HEK293T (cell line): ENCODE measurements at regions not wholly inside any gene's neighbourhood (a gene's known extent, or its start where the extent isn't known, plus 50 kb on each side); places are given as distances from the start of the nearest gene placed in this dataset.
A peak's percentile ranks its signal among the peaks of the same experiment; 100 is the strongest.

Experiments used
- CTCF ChIA-PET: fragments of 350-600 bp; formaldehyde crosslinking; extraction: SDS; loops from one replicate; lab custom pipeline; 2021; ENCODE audit warnings: antibody characterized with exemption, inconsistent platforms; lab: Yijun Ruan, JAX
- POLR2A ChIA-PET: fragments of 350-600 bp; formaldehyde crosslinking; extraction: SDS; loops from one replicate; lab custom pipeline; 2020; ENCODE audit warnings: antibody characterized with exemption, inconsistent platforms; lab: Yijun Ruan, JAX
- DNase-seq: peaks from one replicate; pipeline ENCODE4 v3.0.0; 2012; ENCODE audit warnings: mixed read lengths; ENCODE audit errors: extremely low spot score
- ARNT ChIP-seq: fragments of 450-650 bp; IDR thresholded peaks from 2 replicates; pipeline ENCODE4 v1.6.1; 2017; ENCODE audit warnings: mild to moderate bottlenecking
- BHLHE40 ChIP-seq: fragments of 450-650 bp; IDR thresholded peaks from 2 replicates; pipeline ENCODE4 v1.6.1; 2016; ENCODE audit warnings: mild to moderate bottlenecking, moderate library complexity, borderline replicate concordance
- CTBP1 ChIP-seq: fragments of 450-650 bp; IDR thresholded peaks from 2 replicates; pipeline ENCODE4 v1.6.1; 2016; ENCODE audit warnings: borderline replicate concordance
- ELF4 ChIP-seq: fragments of 450-650 bp; IDR thresholded peaks from 2 replicates; pipeline ENCODE4 v1.6.1; 2017; ENCODE audit warnings: antibody characterized with exemption
- FOXA1 ChIP-seq: fragments of 450-650 bp; IDR thresholded peaks from 2 replicates; pipeline ENCODE4 v1.6.1; 2016; ENCODE audit warnings: mild to moderate bottlenecking
- FOXK2 ChIP-seq: fragments of 450-650 bp; IDR thresholded peaks from 2 replicates; pipeline ENCODE4 v1.6.1; 2016; ENCODE audit warnings: mild to moderate bottlenecking
- FOXM1 ChIP-seq: fragments of 450-650 bp; IDR thresholded peaks from 2 replicates; pipeline ENCODE4 v1.6.1; 2017; ENCODE audit warnings: mild to moderate bottlenecking, borderline replicate concordance
- HDGF ChIP-seq: fragments of 450-650 bp; IDR thresholded peaks from 2 replicates; pipeline ENCODE4 v1.6.1; 2017; ENCODE audit warnings: antibody characterized with exemption, borderline replicate concordance
- L3MBTL2 ChIP-seq: fragments of 450-650 bp; conservative IDR thresholded peaks from 2 replicates; pipeline ENCODE4 v1.6.1; 2016; ENCODE audit warnings: mild to moderate bottlenecking
- LEF1 ChIP-seq: fragments of 450-650 bp; IDR thresholded peaks from 2 replicates; pipeline ENCODE4 v1.6.1; 2017; ENCODE audit warnings: mild to moderate bottlenecking, borderline replicate concordance
- NFRKB ChIP-seq: fragments of 450-650 bp; IDR thresholded peaks from 2 replicates; pipeline ENCODE4 v1.6.1; 2016; ENCODE audit warnings: mild to moderate bottlenecking, moderate library complexity
- PKNOX1 ChIP-seq: fragments of 450-650 bp; IDR thresholded peaks from 2 replicates; pipeline ENCODE4 v1.6.1; 2016
- SP1 ChIP-seq: fragments of 450-650 bp; IDR thresholded peaks from 2 replicates; pipeline ENCODE4 v1.6.1; 2017
- SUZ12 ChIP-seq: fragments of 450-650 bp; IDR thresholded peaks from 2 replicates; pipeline ENCODE4 v1.6.1; 2016; ENCODE audit warnings: mild to moderate bottlenecking
- TARDBP ChIP-seq: fragments of 450-650 bp; IDR thresholded peaks from 2 replicates; pipeline ENCODE4 v1.6.1; 2016
- ZNF384 ChIP-seq: fragments of 450-650 bp; IDR thresholded peaks from 2 replicates; pipeline ENCODE4 v1.6.1; 2016

GRCh38 chr7:130831817-130832481 lies 97.9 kb upstream of the KLF14 start:
- ChIA-PET CTCF (no interaction called here), POLR2A (no interaction called here)
- peak; percentile 39 for DNase-seq
- TF ChIP-seq SUZ12 (no peak), TARDBP (no peak), ZNF384 (peak; percentile 74; the same call in 1 of the 2 replicates), SP1 (no peak), NFRKB (no peak), LEF1 (no peak), PKNOX1 (no peak)

- ChIA-PET CTCF (no interaction called here), POLR2A (no interaction called here)
- TF ChIP-seq NFRKB, result no peak
- TF ChIP-seq CTBP1, result no peak
- TF ChIP-seq TARDBP, result no peak
- no peak for DNase-seq
Measured at GRCh38 chr7:130838738-130839137, 104.7 kb upstream of the KLF14 start.

- CTCF ChIA-PET, result no interaction called here
- DNase-seq, result no peak
- TF ChIP-seq PKNOX1 (no peak), CTBP1 (no peak), TARDBP (no peak), BHLHE40 (no peak), ARNT (no peak), NFRKB (no peak), LEF1 (no peak), FOXA1 (no peak), FOXM1 (no peak), L3MBTL2 (no peak), SUZ12 (no peak), HDGF (no peak), ZNF384 (no peak)
- POLR2A ChIA-PET, result no interaction called here
Measured at GRCh38 chr7:130840599-130840998, 106.6 kb upstream of the KLF14 start.

GRCh38 chr7:130841416-130841815 lies 107.4 kb upstream of the KLF14 start:
- no peak for TF ChIP-seq BHLHE40
- CTCF ChIA-PET, result no interaction called here
- POLR2A ChIA-PET, result no interaction called here
- no peak for DNase-seq

GRCh38 chr7:130843703-130844102 lies 109.7 kb upstream of the KLF14 start:
- ChIA-PET POLR2A (no interaction called here), CTCF (no interaction called here)
- TF ChIP-seq SP1 (no peak), FOXM1 (no peak), ELF4 (no peak), HDGF (no peak), FOXK2 (no peak), SUZ12 (no peak), NFRKB (no peak), PKNOX1 (no peak), CTBP1 (no peak), TARDBP (no peak), L3MBTL2 (no peak), LEF1 (no peak), FOXA1 (no peak), ARNT (no peak), ZNF384 (no peak), BHLHE40 (no peak)
- no peak for DNase-seq

- no peak for TF ChIP-seq ZNF384
- no peak for TF ChIP-seq LEF1
- TF ChIP-seq SP1, result no peak
- TF ChIP-seq PKNOX1, result no peak
- no peak for TF ChIP-seq FOXK2
- TF ChIP-seq SUZ12, result no peak
- no peak for TF ChIP-seq CTBP1
- no peak for TF ChIP-seq FOXA1
- no peak for TF ChIP-seq HDGF
- TF ChIP-seq L3MBTL2, result no peak
- TF ChIP-seq BHLHE40, result no peak
- ChIA-PET CTCF (no interaction called here), POLR2A (no interaction called here)
- DNase-seq, result no peak
Measured at GRCh38 chr7:130844811-130845580, 111.0 kb upstream of the KLF14 start.
